ENCODE measurements at regions not wholly inside any gene's neighbourhood (a gene's known extent, or its start where the extent isn't known, plus 50 kb on each side); places are given as distances from the start of the nearest gene placed in this dataset.
"Not testable (repeated sequence)": the region's sequence is repeated elsewhere in the genome, so short reads cannot be mapped to it uniquely, and the experiment has no call there.

- DNase-seq, result no peak
- intact Hi-C loops (cut with DNase I), result no loop called here
Measured at GRCh38 chrX:104392350-104392749, 137.6 kb upstream of the ESX1 start.

GRCh38 chrX:104391906-104392305, 137.2 kb upstream of the ESX1 start:
- peak in 2 of 10 donors; percentile 50 to 61 for DNase-seq
- intact Hi-C loops (cut with DNase I), result no loop called here

- no peak for DNase-seq
- intact Hi-C loops (cut with DNase I), result no loop called here
Measured at GRCh38 chrX:104376937-104377336, 122.2 kb upstream of the ESX1 start.

- DNase-seq, result no peak
- intact Hi-C loops (cut with DNase I), result no loop called here
Measured at GRCh38 chrX:104372547-104372946, 117.8 kb upstream of the ESX1 start.

- intact Hi-C loops (cut with DNase I), result no loop called here
- DNase-seq, result peak in 1 of 10 donors; percentile 7
Measured at GRCh38 chrX:104370089-104370488, 115.4 kb upstream of the ESX1 start.

- DNase-seq; intact Hi-C loops (cut with DNase I): not testable (repeated sequence)
Measured at GRCh38 chrX:104360774-104361173, 106.0 kb upstream of the ESX1 start.

- intact Hi-C loops (cut with DNase I), result no loop called here
- no peak for DNase-seq
Measured at GRCh38 chrX:104359124-104359523, 104.4 kb upstream of the ESX1 start.

- intact Hi-C loops (cut with DNase I), result no loop called here
- no peak for DNase-seq
Measured at GRCh38 chrX:104351173-104351769, 96.5 kb upstream of the ESX1 start.

GRCh38 chrX:104347860-104348259, 93.1 kb upstream of the ESX1 start:
- no peak for DNase-seq
- intact Hi-C loops (cut with DNase I), result no loop called here

GRCh38 chrX:104343428-104344129, 88.8 kb upstream of the ESX1 start:
- peak in 3 of 10 donors; percentile 2 to 24 (median 18) for DNase-seq
- intact Hi-C loops (cut with DNase I), result no loop called here

GRCh38 chrX:104342065-104342464, 87.3 kb upstream of the ESX1 start:
- DNase-seq, result no peak
- intact Hi-C loops (cut with DNase I), result no loop called here

- no peak for DNase-seq
- intact Hi-C loops (cut with DNase I), result no loop called here
Measured at GRCh38 chrX:104335756-104336155, 81.0 kb upstream of the ESX1 start.

- intact Hi-C loops (cut with DNase I), result no loop called here
- DNase-seq, result no peak
Measured at GRCh38 chrX:104334971-104335370, 80.2 kb upstream of the ESX1 start.

- intact Hi-C loops (cut with DNase I), result no loop called here
- DNase-seq, result no peak
Measured at GRCh38 chrX:104330966-104331365, 76.2 kb upstream of the ESX1 start.

GRCh38 chrX:104329731-104330130, 75.0 kb upstream of the ESX1 start:
- intact Hi-C loops (cut with DNase I), result no loop called here
- DNase-seq, result no peak

GRCh38 chrX:104325213-104325585, 70.5 kb upstream of the ESX1 start:
- intact Hi-C loops (cut with DNase I), result no loop called here
- DNase-seq, result no peak

GRCh38 chrX:104324461-104325212, 69.9 kb upstream of the ESX1 start:
- intact Hi-C loops (cut with DNase I), result no loop called here

GRCh38 chrX:104319346-104319745, 64.6 kb upstream of the ESX1 start:
- intact Hi-C loops (cut with DNase I), result no loop called here
- no peak for DNase-seq

More at GRCh38 chrX:104324461-104325212, 69.9 kb upstream of the ESX1 start:
- no peak for DNase-seq

GRCh38 chrX:104318330-104319009, 63.7 kb upstream of the ESX1 start:
- no peak for DNase-seq
- intact Hi-C loops (cut with DNase I), result no loop called here

GRCh38 chrX:104316739-104317138, 62.0 kb upstream of the ESX1 start:
- intact Hi-C loops (cut with DNase I), result no loop called here
- no peak for DNase-seq

- no peak for DNase-seq
- intact Hi-C loops (cut with DNase I), result no loop called here
Measured at GRCh38 chrX:104315555-104315954, 60.8 kb upstream of the ESX1 start.
